SU-DHL-6 (cell line): ENCODE measurements at regions not wholly inside any gene's neighbourhood (a gene's known extent, or its start where the extent isn't known, plus 50 kb on each side); places are given as distances from the start of the nearest gene placed in this dataset.

ENCODE experiments used
- EZH2phosphoT487 ChIP-seq: fragments of 200-600 bp; sonication (generic), shearing (Covaris generic); conservative IDR thresholded peaks from 2 replicates; pipeline ENCODE4 v1.6.1; 2018; ENCODE audit warnings: mild to moderate bottlenecking, antibody characterized with exemption, low read length, moderate library complexity, mixed read lengths
- TF ChIP-seq, protein P1 (sequence below): fragments of 200-600 bp; sonication (generic); IDR thresholded peaks from one replicate; pipeline ENCODE4 v1.5.1; 2017; ENCODE audit warnings: antibody characterized with exemption, mild to moderate bottlenecking, low read length, moderate library complexity; ENCODE audit not compliant: insufficient read depth, poor library complexity, severe bottlenecking

DNA sequence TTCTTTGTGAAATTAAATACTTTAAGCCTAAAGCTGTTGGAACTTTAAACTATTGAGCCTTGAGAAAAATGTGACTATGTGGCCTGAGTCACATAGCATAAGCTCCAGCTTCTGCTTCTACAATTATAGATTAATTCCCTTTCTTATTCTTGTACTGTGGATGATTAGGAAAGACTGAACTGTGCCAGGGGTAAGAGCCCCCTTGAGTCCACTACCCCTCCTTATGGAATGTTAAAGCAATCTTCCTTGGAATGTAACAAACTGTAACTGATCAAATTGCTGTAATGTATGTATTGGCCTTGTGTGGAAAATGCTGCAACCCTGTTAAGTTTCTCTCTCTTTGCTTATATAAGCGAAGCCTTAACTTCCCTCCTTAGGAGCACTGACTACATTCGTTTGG lies 273.2 kb downstream of the FAM170A start:
- TF ChIP-seq, protein P1, sequence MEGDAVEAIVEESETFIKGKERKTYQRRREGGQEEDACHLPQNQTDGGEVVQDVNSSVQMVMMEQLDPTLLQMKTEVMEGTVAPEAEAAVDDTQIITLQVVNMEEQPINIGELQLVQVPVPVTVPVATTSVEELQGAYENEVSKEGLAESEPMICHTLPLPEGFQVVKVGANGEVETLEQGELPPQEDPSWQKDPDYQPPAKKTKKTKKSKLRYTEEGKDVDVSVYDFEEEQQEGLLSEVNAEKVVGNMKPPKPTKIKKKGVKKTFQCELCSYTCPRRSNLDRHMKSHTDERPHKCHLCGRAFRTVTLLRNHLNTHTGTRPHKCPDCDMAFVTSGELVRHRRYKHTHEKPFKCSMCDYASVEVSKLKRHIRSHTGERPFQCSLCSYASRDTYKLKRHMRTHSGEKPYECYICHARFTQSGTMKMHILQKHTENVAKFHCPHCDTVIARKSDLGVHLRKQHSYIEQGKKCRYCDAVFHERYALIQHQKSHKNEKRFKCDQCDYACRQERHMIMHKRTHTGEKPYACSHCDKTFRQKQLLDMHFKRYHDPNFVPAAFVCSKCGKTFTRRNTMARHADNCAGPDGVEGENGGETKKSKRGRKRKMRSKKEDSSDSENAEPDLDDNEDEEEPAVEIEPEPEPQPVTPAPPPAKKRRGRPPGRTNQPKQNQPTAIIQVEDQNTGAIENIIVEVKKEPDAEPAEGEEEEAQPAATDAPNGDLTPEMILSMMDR: no peak
- no peak for TF ChIP-seq EZH2phosphoT487
